Erythroblast (primary cell): ENCODE measurements at regions not wholly inside any gene's neighbourhood (a gene's known extent, or its start where the extent isn't known, plus 50 kb on each side); places are given as distances from the start of the nearest gene placed in this dataset.
A peak's percentile ranks its signal among the peaks of the same experiment; 100 is the strongest.

Source experiments
- DNase-seq, 2 experiments: peaks; one replicate each; lab custom pipeline; 2025; lab: John Stamatoyannopoulos, UW
- GATA1 ChIP-seq: IDR thresholded peaks from 2 replicates; pipeline ENCODE4 v1.6.1; 2011; ENCODE audit warnings: low read depth, mild to moderate bottlenecking, control low read depth, low read length, moderate library complexity
- POLR2A ChIP-seq: IDR thresholded peaks from 2 replicates; pipeline ENCODE4 v1.6.1; 2011; ENCODE audit warnings: mild to moderate bottlenecking, low read length

GRCh38 chr2:200744201-200744602 is 67.5 kb upstream of the BZW1 start:
- TF ChIP-seq POLR2A (no peak), GATA1 (no peak)

GRCh38 chr2:200746301-200746700 is 65.4 kb upstream of the BZW1 start:
- no peak for TF ChIP-seq POLR2A
- TF ChIP-seq GATA1, result no peak
- no peak for DNase-seq

More at GRCh38 chr2:200744201-200744602, 67.5 kb upstream of the BZW1 start:
- DNase-seq, result no peak

- DNase-seq, result no peak
- TF ChIP-seq POLR2A, result no peak
- TF ChIP-seq GATA1, result no peak
These were observed 63.8 kb upstream of the BZW1 start for GRCh38 chr2:200747668-200748618.

- DNase-seq, result no peak
- no peak for TF ChIP-seq POLR2A
- TF ChIP-seq GATA1, result no peak
These were observed 62.9 kb upstream of the BZW1 start for GRCh38 chr2:200748779-200749178.

- DNase-seq, result no peak
- TF ChIP-seq GATA1, result no peak
- TF ChIP-seq POLR2A, result no peak
These were observed 61.9 kb upstream of the BZW1 start for GRCh38 chr2:200749631-200750322.

- DNase-seq, result peak in 1 of 2 experiments; percentile 10
- TF ChIP-seq POLR2A (no peak), GATA1 (no peak)
These were observed 61.3 kb upstream of the BZW1 start for GRCh38 chr2:200750323-200750910.

- no peak for DNase-seq
- TF ChIP-seq POLR2A, result no peak
- TF ChIP-seq GATA1, result no peak
These were observed 59.9 kb upstream of the BZW1 start for GRCh38 chr2:200751786-200752185.

GRCh38 chr2:200752332-200752731 is 59.4 kb upstream of the BZW1 start:
- TF ChIP-seq GATA1 (no peak), POLR2A (no peak)

GRCh38 chr2:200752835-200753234 is 58.9 kb upstream of the BZW1 start:
- no peak for TF ChIP-seq POLR2A
- TF ChIP-seq GATA1, result no peak
- no peak for DNase-seq

More at GRCh38 chr2:200752332-200752731, 59.4 kb upstream of the BZW1 start:
- no peak for DNase-seq

GRCh38 chr2:200756618-200757321 is 54.9 kb upstream of the BZW1 start:
- DNase-seq, result no peak
- TF ChIP-seq POLR2A (no peak), GATA1 (no peak)

- TF ChIP-seq GATA1 (no peak), POLR2A (no peak)
- no peak for DNase-seq
These were observed 54.3 kb upstream of the BZW1 start for GRCh38 chr2:200757399-200757798.

- TF ChIP-seq POLR2A, result no peak
- no peak for TF ChIP-seq GATA1
- DNase-seq, result no peak
These were observed 53.4 kb upstream of the BZW1 start for GRCh38 chr2:200758341-200758740.

- TF ChIP-seq POLR2A (no peak), GATA1 (no peak)
- no peak for DNase-seq
These were observed 50.4 kb upstream of the BZW1 start for GRCh38 chr2:200761266-200761665.
